ENCODE measurements at regions not wholly inside any gene's neighbourhood (a gene's known extent, or its start where the extent isn't known, plus 50 kb on each side); places are given as distances from the start of the nearest gene placed in this dataset.

- H3K9me3 ChIP-seq (ENCODE audit: severe bottlenecking) = no peaks in the 10 kb centered on the region
- TF ChIP-seq CTCF (IDR thresholded peaks at IDR 0.05; ENCODE audit: poor library complexity, severe bottlenecking) = no peak
- H3K27ac ChIP-seq (ENCODE audit: poor library complexity, severe bottlenecking) = no peak overlapping the region
- H3K4me3 ChIP-seq (ENCODE audit: severe bottlenecking) = no peak overlapping the region
- H3K4me1 ChIP-seq (ENCODE audit: insufficient read depth, poor library complexity, severe bottlenecking) = no peaks in the 10 kb centered on the region
- H3K36me3 ChIP-seq (ENCODE audit: low read depth) = no peaks in the 10 kb centered on the region
- ATAC-seq (ENCODE audit: low read depth) = no peak
- DNase-seq (ENCODE audit: low spot score) = no peak
- no peaks in the 10 kb centered on the region for H3K27me3 ChIP-seq (ENCODE audit: insufficient read depth, poor library complexity, severe bottlenecking)
Observed at GRCh38 chrX:23610495-23610894, 56.8 kb upstream of the PRDX4 start.

GRCh38 chrX:23612846-23613245 is 54.4 kb upstream of the PRDX4 start:
- no peak for ATAC-seq (ENCODE audit: low read depth)
- H3K27ac ChIP-seq (ENCODE audit: poor library complexity, severe bottlenecking) = no peak overlapping the region

GRCh38 chrX:23616361-23616760 is 50.9 kb upstream of the PRDX4 start:
- ATAC-seq (ENCODE audit: low read depth) (no peak), DNase-seq (ENCODE audit: low spot score) (no peak)
- Histone ChIP-seq H3K27ac (ENCODE audit: poor library complexity, severe bottlenecking) (no peak overlapping the region), H3K4me1 (ENCODE audit: insufficient read depth, poor library complexity, severe bottlenecking) (no peaks in the 10 kb centered on the region), H3K9me3 (ENCODE audit: severe bottlenecking) (no peaks in the 10 kb centered on the region), H3K36me3 (ENCODE audit: low read depth) (no peaks in the 10 kb centered on the region), H3K27me3 (ENCODE audit: insufficient read depth, poor library complexity, severe bottlenecking) (no peaks in the 10 kb centered on the region), H3K4me3 (ENCODE audit: severe bottlenecking) (no peak overlapping the region)
- peak; percentile 49 for TF ChIP-seq CTCF (IDR thresholded peaks at IDR 0.05; ENCODE audit: poor library complexity, severe bottlenecking)

More at GRCh38 chrX:23612846-23613245, 54.4 kb upstream of the PRDX4 start:
- Histone ChIP-seq H3K27me3 (ENCODE audit: insufficient read depth, poor library complexity, severe bottlenecking) (no peaks in the 10 kb centered on the region), H3K36me3 (ENCODE audit: low read depth) (no peaks in the 10 kb centered on the region), H3K4me3 (ENCODE audit: severe bottlenecking) (no peak overlapping the region), H3K9me3 (ENCODE audit: severe bottlenecking) (no peaks in the 10 kb centered on the region), H3K4me1 (ENCODE audit: insufficient read depth, poor library complexity, severe bottlenecking) (no peaks in the 10 kb centered on the region)
- TF ChIP-seq CTCF (IDR thresholded peaks at IDR 0.05; ENCODE audit: poor library complexity, severe bottlenecking) = no peak
- DNase-seq (ENCODE audit: low spot score) = no peak

Measured in RWPE2 (cell line).